ENCODE measurements at regions not wholly inside any gene's neighbourhood (a gene's known extent, or its start where the extent isn't known, plus 50 kb on each side); places are given as distances from the start of the nearest gene placed in this dataset.

GRCh38 chr11:4213746-4214145 lies 119.1 kb downstream of the RRM1 start:
- TF ChIP-seq EZH2 (IDR thresholded peaks at IDR 0.05; ENCODE audit: insufficient read depth, poor library complexity, severe bottlenecking) (no peak), EZH2phosphoT487 (IDR thresholded peaks at IDR 0.05; ENCODE audit: insufficient read depth, low read depth) (no peak)
